Cerebellar nuclear complex (tissue), 1 donor: ENCODE measurements at regions not wholly inside any gene's neighbourhood (a gene's known extent, or its start where the extent isn't known, plus 50 kb on each side); places are given as distances from the start of the nearest gene placed in this dataset.

Experiments
- DNase-seq, 2 experiments: peaks; one replicate each; lab custom pipeline; 2025; lab: John Stamatoyannopoulos, UW

- no peak for DNase-seq
These were observed 851.6 kb downstream of the CENPC start for GRCh38 chr4:66693694-66694093.

- DNase-seq, result no peak
These were observed 854.2 kb downstream of the CENPC start for GRCh38 chr4:66691101-66691500.

DNA sequence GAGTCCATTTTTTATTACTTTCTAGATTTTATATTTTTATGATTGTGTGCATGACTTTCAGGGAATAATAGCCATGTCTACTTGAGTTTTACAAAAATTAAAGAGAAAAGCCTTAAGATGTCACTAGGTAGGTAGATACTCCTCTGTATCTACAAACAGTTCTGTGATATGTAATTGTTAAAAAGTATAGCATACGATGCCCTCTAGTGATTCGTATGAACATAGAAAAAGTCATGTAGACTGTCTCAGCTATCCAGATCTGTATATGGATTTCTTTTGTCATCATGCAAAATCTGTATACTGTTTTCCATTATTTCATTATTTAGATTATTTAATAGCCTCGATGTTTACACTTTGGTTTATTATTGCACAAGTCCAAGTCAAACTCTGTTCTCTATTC, 856.6 kb downstream of the CENPC start:
- no peak for DNase-seq

GRCh38 chr4:66687459-66687858, 857.8 kb downstream of the CENPC start:
- no peak for DNase-seq

- DNase-seq, result no peak
These were observed 863.3 kb downstream of the CENPC start for GRCh38 chr4:66681962-66682361.

DNA sequence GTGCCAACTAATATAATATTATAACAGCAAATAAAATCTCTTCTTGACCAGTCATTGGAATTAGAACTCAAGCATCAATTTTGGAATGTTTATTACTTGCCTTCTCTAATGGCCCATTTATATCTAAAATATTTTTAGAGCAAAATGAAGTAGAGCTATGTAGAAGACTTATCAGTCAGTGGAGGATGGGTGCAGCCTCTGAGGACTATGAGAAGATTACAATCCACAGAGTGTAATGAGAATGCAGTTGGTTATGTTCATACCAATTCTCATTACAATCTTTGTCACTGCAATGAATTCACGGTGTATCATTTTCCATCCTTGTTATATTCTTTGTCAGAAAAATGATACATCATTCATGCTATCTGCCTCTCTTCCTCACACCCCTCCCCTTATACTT, 878.1 kb downstream of the CENPC start:
- no peak for DNase-seq

DNA sequence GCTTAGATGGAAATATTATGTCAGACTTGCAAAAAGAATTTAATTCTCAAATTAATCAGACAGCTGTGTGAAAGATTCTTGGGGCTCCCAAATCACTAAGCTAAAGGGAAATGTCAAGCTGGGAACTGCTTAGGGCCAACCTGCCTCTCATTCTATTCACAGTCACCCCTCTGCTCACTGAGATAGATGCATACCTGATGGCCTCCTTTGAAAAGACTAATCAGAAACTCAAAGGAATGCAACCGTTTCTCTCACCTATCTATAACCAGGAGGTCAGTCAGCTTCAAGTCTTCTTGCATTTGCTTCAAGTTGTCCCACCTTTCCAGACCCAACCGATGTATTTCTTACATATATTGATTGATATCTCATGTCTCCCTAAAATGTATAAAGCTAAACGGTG, 882.7 kb downstream of the CENPC start:
- no peak for DNase-seq

- DNase-seq, result no peak
These were observed 886.5 kb downstream of the CENPC start for GRCh38 chr4:66658809-66659208.

DNA sequence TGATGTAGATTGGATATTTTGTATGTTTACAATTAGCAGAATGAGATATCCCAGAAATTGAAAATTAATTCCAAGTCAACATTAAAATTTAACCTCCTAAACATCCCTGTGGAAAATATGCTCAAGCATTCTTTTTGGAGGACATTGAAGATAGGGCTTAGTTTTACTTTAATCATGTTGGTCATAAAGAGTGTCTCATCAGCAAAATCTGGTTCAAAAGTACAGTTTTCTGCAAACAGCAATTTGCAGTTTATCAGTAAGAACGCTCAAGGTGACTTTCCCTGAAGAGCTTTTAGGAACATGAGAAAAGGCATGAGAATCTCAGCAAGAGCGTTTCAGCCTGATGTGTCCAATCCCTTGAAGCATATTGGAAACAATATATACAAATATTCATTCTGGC, 889.8 kb downstream of the CENPC start:
- DNase-seq, result no peak

GRCh38 chr4:66653937-66654336, 891.4 kb downstream of the CENPC start:
- DNase-seq, result no peak

DNA sequence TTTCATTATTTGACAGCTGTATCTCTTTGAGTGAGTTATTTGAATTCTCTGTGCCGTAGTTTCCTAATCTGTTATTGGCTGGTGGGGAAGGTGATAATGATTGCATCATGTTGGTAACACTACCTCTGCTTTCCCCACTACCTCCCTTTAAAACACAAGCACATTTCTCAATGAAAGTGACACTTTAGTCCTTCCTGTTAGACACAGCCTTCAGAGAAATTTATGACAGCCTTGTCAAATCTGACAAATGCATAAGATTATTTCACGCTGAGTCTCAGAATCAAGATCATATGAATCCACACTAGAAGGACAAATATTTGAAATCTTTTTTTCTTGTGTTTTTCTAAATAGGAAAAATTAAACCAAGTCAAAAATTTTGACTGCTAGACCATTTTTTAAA, 896.1 kb downstream of the CENPC start:
- no peak for DNase-seq

DNA sequence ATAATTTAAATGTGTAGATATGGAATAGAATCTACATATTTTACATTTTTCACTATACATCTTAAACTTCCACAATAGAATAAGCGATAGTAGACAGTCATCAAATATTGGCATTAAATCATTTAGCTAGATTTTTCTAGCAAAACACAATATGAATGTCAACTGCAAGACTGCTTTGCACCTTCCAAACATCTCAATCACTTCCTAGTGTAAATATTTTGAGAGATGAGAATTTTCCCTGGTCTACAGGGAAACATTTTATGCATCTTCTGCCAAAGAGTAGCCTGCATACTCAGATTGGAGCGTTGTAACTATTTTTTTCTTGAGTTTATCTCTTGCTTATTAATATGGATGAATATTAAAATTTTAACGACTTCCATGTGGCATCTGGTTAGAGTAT, 897.4 kb downstream of the CENPC start:
- DNase-seq, result no peak

GRCh38 chr4:66647476-66647875, 897.8 kb downstream of the CENPC start:
- DNase-seq, result no peak

DNA sequence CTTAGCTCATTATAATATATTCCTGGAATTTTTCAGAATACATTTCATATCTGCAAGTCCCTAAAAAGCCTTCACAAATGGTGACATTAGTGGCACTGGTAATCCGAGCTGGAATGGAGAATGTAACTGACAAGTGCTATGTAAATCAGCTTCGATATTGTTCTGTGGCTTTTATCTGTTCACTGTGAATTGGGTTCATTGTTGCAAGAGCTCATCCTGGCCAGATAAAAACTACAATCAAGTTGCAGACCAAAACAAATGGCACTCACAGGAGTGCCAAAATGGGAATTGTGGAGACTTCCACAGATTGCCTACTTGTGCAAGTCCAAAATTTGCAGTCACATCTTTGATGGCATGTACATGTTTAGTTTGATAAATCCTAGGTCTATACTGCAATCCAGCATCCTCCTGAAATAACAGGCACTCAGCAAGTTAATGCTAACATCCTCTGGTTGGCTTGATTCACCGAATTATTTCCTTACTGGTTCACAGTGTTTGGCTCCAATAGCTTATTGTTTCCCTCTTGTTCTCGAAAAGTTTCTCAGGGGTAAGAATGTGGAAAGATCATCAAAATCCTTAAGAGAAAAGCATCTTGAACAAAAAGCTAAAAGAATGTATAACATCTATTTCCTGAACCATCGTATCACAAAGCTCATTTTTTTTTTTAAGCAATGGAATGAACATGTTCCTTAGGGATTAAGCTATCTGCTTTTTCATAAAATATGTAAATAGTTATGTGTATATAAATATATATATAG, 904.9 kb downstream of the CENPC start:
- DNase-seq, result no peak

GRCh38 chr4:66639361-66639760, 905.9 kb downstream of the CENPC start:
- DNase-seq, result no peak

GRCh38 chr4:66636349-66636748, 909.0 kb downstream of the CENPC start:
- no peak for DNase-seq

DNA sequence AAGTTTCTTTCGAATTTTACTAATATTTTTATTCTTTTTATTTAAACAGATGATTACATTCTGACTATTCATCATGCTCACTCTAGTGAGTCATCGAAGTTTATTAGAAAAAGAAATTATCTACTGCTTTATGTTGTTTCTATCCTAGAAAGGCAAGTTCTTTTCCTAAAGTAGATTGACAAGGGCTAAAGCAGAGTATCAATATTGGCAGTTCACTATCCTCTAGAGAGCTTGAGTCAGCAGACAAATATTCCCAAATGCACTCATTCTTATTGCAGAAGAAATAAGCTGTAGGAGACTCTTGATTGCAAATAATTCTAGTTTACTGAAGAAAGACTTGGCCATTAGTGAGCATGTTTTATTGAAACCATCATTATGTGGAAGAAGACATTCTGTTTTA, 911.8 kb downstream of the CENPC start:
- no peak for DNase-seq

GRCh38 chr4:66629927-66630326, 915.4 kb downstream of the CENPC start:
- no peak for DNase-seq

DNA sequence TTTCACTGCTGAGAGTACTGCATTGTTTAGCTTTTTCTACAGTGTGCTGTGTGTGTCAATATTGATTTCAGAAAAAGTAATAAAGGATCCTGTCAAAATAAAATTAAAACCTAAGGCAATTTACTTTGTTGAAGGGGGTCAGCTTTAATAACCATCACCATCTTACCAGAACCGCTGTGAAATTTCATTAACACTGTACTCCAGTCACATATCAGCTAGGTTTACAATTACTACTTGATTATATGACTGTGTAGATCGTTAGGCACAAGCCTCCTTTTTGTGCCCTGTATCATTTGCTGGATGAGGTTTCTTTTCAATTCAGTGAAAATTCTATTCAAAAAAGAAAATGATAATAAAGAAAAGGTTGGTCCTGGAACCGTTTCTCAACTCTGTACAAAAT, 917.2 kb downstream of the CENPC start:
- DNase-seq, result no peak

GRCh38 chr4:66625480-66625879, 919.8 kb downstream of the CENPC start:
- no peak for DNase-seq

GRCh38 chr4:66613591-66613990, 931.7 kb downstream of the CENPC start:
- DNase-seq, result no peak

GRCh38 chr4:66609014-66609413, 936.3 kb downstream of the CENPC start:
- DNase-seq, result no peak

DNA sequence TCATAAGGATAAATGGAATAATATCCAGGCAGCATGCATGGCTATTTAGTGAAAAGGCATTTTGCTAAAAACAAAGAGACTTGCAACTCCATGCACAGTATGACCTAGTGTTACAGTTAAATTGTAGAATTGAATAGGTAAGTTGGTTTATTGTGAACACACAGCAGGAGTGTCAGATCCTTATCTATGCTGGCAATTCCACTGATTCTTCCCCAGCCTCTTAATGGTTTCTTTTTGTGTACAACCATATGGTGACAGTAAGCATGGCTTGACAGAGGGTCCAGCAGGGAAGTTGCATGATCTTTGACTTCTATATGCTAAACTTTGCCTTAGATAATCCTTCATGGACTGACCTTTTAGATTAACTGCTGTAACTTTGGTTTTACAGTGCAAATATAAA, 936.6 kb upstream of the EPHA5 start:
- no peak for DNase-seq

- no peak for DNase-seq
These were observed 935.9 kb upstream of the EPHA5 start for GRCh38 chr4:66606215-66606614.
